Daoy (cell line): ENCODE measurements at regions not wholly inside any gene's neighbourhood (a gene's known extent, or its start where the extent isn't known, plus 50 kb on each side); places are given as distances from the start of the nearest gene placed in this dataset.

Experiments used
- DNase-seq: peaks from one replicate; pipeline ENCODE4 v3.0.0-alpha.2; 2015; ENCODE audit warnings: low read depth

- DNase-seq = no peak
Measured at GRCh38 chr6:114556846-114557488, 214.1 kb upstream of the HS3ST5 start.

- DNase-seq = no peak
Measured at GRCh38 chr6:114550316-114550715, 207.5 kb upstream of the HS3ST5 start.

GRCh38 chr6:114543696-114544095 is 200.9 kb upstream of the HS3ST5 start:
- no peak for DNase-seq

GRCh38 chr6:114541794-114542193 is 199.0 kb upstream of the HS3ST5 start:
- no peak for DNase-seq

GRCh38 chr6:114537977-114538376 is 195.2 kb upstream of the HS3ST5 start:
- no peak for DNase-seq

- no peak for DNase-seq
Measured at GRCh38 chr6:114534813-114535212, 192.0 kb upstream of the HS3ST5 start.

- no peak for DNase-seq
Measured at GRCh38 chr6:114524081-114524480, 181.3 kb upstream of the HS3ST5 start.

GRCh38 chr6:114523508-114523907 is 180.7 kb upstream of the HS3ST5 start:
- DNase-seq = no peak

GRCh38 chr6:114521926-114522325 is 179.1 kb upstream of the HS3ST5 start:
- DNase-seq = no peak

- DNase-seq = no peak
Measured at GRCh38 chr6:114520976-114521375, 178.2 kb upstream of the HS3ST5 start.

- no peak for DNase-seq
Measured at GRCh38 chr6:114514170-114514569, 171.3 kb upstream of the HS3ST5 start.

GRCh38 chr6:114471450-114471849 is 128.6 kb upstream of the HS3ST5 start:
- DNase-seq = no peak

- DNase-seq = no peak
Measured at GRCh38 chr6:114467931-114468330, 125.1 kb upstream of the HS3ST5 start.

- no peak for DNase-seq
Measured at GRCh38 chr6:114465511-114465910, 122.7 kb upstream of the HS3ST5 start.

GRCh38 chr6:114453737-114454276 is 111.0 kb upstream of the HS3ST5 start:
- no peak for DNase-seq

GRCh38 chr6:114452785-114453401 is 110.1 kb upstream of the HS3ST5 start:
- no peak for DNase-seq

- DNase-seq = no peak
Measured at GRCh38 chr6:114450631-114451030, 107.8 kb upstream of the HS3ST5 start.

- DNase-seq = no peak
Measured at GRCh38 chr6:114449659-114450058, 106.8 kb upstream of the HS3ST5 start.

- no peak for DNase-seq
Measured at GRCh38 chr6:114446342-114446741, 103.5 kb upstream of the HS3ST5 start.

GRCh38 chr6:114445846-114446245 is 103.0 kb upstream of the HS3ST5 start:
- DNase-seq = no peak

- DNase-seq = no peak
Measured at GRCh38 chr6:114439411-114439810, 96.6 kb upstream of the HS3ST5 start.

- no peak for DNase-seq
Measured at GRCh38 chr6:114437235-114437634, 94.4 kb upstream of the HS3ST5 start.

- DNase-seq = no peak
Measured at GRCh38 chr6:114436691-114437090, 93.9 kb upstream of the HS3ST5 start.

GRCh38 chr6:114435985-114436384 is 93.2 kb upstream of the HS3ST5 start:
- no peak for DNase-seq
